ENCODE measurements at regions not wholly inside any gene's neighbourhood (a gene's known extent, or its start where the extent isn't known, plus 50 kb on each side); places are given as distances from the start of the nearest gene placed in this dataset.

- no peak overlapping the region for H3K4me3 ChIP-seq (ENCODE audit: low read depth, low read length)
- DNase-seq (ENCODE audit: low read depth) = peak; percentile 50
- TF ChIP-seq, protein P1, sequence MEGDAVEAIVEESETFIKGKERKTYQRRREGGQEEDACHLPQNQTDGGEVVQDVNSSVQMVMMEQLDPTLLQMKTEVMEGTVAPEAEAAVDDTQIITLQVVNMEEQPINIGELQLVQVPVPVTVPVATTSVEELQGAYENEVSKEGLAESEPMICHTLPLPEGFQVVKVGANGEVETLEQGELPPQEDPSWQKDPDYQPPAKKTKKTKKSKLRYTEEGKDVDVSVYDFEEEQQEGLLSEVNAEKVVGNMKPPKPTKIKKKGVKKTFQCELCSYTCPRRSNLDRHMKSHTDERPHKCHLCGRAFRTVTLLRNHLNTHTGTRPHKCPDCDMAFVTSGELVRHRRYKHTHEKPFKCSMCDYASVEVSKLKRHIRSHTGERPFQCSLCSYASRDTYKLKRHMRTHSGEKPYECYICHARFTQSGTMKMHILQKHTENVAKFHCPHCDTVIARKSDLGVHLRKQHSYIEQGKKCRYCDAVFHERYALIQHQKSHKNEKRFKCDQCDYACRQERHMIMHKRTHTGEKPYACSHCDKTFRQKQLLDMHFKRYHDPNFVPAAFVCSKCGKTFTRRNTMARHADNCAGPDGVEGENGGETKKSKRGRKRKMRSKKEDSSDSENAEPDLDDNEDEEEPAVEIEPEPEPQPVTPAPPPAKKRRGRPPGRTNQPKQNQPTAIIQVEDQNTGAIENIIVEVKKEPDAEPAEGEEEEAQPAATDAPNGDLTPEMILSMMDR (IDR thresholded peaks at IDR 0.05; ENCODE audit: insufficient read depth, low read depth, low read length) = no peak
These were observed 63.9 kb upstream of the ECHDC3 start for GRCh38 chr10:11678074-11678793.

GRCh38 chr10:11677480-11677879 is 64.7 kb upstream of the ECHDC3 start:
- TF ChIP-seq, protein P1 (IDR thresholded peaks at IDR 0.05; ENCODE audit: insufficient read depth, low read depth, low read length) = no peak
- DNase-seq (ENCODE audit: low read depth) = no peak
- no peak overlapping the region for H3K4me3 ChIP-seq (ENCODE audit: low read depth, low read length)

DNA sequence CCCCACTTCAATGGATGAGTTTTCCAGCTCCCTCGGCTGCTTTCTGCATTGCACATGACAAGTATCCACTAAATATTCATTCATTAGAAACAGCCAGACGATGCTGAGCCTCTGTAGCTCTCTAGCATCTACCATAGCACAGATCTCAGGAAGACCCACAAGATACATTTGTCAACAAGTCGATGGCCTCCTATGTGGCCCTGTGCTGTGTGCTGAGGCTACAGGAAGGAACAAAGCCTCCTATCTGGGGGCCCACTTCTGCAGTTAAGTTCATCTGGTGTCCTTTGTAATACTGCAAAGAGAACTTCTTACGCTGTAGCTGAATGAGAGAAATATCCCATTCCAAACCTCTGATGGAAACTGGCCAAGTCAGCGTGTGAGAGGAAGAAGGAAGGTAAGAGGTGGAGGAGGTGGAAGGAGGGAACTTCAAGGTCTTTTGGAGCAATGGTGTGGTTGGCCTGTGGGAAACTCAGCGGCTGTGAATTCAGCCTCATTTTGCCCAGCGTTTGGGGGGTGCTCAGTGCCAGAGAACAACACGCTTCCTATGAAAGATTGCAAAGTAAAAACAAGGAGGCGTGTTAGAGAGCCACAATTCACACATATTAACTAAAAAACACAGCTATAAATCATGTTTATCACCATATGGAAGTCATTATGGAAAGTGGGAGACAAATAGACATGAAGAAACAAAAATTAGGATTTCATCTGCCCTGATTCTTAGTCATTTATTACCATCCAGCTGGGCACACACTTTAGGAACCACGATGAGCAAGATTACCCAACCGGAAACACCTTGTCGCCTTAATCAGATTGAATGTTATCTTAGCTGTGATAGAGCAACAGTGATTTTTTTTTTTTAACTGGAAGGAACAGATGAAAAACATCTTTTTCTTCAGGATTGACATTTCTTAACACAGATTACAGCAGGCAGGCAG is 62.2 kb upstream of the USP6NL start:
- peak; percentile 62 for DNase-seq (ENCODE audit: low read depth)

GRCh38 chr10:11672836-11673235 is 61.4 kb upstream of the USP6NL start:
- TF ChIP-seq, protein P1 (IDR thresholded peaks at IDR 0.05; ENCODE audit: insufficient read depth, low read depth, low read length) = no peak
- no peak overlapping the region for H3K4me3 ChIP-seq (ENCODE audit: low read depth, low read length)
- DNase-seq (ENCODE audit: low read depth) = no peak

More for the DNA sequence above, 62.2 kb upstream of the USP6NL start:
- H3K4me3 ChIP-seq (ENCODE audit: low read depth, low read length) = no peak overlapping the region
- TF ChIP-seq, protein P1 (IDR thresholded peaks at IDR 0.05; ENCODE audit: insufficient read depth, low read depth, low read length) = no peak

GRCh38 chr10:11670381-11670780 is 58.9 kb upstream of the USP6NL start:
- no peak overlapping the region for H3K4me3 ChIP-seq (ENCODE audit: low read depth, low read length)
- no peak for DNase-seq (ENCODE audit: low read depth)
- TF ChIP-seq, protein P1 (IDR thresholded peaks at IDR 0.05; ENCODE audit: insufficient read depth, low read depth, low read length) = no peak

- H3K4me3 ChIP-seq (ENCODE audit: low read depth, low read length) = no peak overlapping the region
- no peak for DNase-seq (ENCODE audit: low read depth)
- TF ChIP-seq, protein P1 (IDR thresholded peaks at IDR 0.05; ENCODE audit: insufficient read depth, low read depth, low read length) = no peak
These were observed 57.6 kb upstream of the USP6NL start for GRCh38 chr10:11668847-11669610.
